ENCODE measurements at regions not wholly inside any gene's neighbourhood (a gene's known extent, or its start where the extent isn't known, plus 50 kb on each side); places are given as distances from the start of the nearest gene placed in this dataset.

GRCh38 chrX:131399678-131400428 is 110.7 kb upstream of the IGSF1 start:
- Histone ChIP-seq H3K4me1 (no peaks in the 10 kb centered on the region), H3K27me3 (replicated peaks; ENCODE audit: control insufficient read depth, insufficient read depth, low read length) (no peaks in the 10 kb centered on the region), H3K36me3 (ENCODE audit: control insufficient read depth, insufficient read depth, low read length) (no peaks in the 10 kb centered on the region), H3K9me3 (no peaks in the 10 kb centered on the region), H3K4me3 (ENCODE audit: low read depth, low read length) (no peak overlapping the region)
- Mint-ChIP-seq H3K27me3 (ENCODE audit: insufficient read depth, unreplicated experiment) (no peaks in the 10 kb centered on the region), H3K36me3 (ENCODE audit: insufficient read depth, unreplicated experiment) (no peaks in the 10 kb centered on the region), H3K4me3 (ENCODE audit: unreplicated experiment) (no peak overlapping the region), H3K27ac (ENCODE audit: unreplicated experiment) (no peak overlapping the region), H3K9me3 (ENCODE audit: unreplicated experiment) (no peaks in the 10 kb centered on the region), H3K4me1 (ENCODE audit: low read depth, unreplicated experiment) (peaks cover 6% of the 10 kb centered on the region)
- intact Hi-C loops (cut with micrococcal nuclease; ENCODE audit: unreplicated experiment): no loop called here
- POLR2A ChIA-PET: no interaction called here
- no peak for DNase-seq
- CTCF ChIA-PET: no interaction called here
- BruUV-seq (replicated peaks): no TSS peak
- TF ChIP-seq, protein P1, sequence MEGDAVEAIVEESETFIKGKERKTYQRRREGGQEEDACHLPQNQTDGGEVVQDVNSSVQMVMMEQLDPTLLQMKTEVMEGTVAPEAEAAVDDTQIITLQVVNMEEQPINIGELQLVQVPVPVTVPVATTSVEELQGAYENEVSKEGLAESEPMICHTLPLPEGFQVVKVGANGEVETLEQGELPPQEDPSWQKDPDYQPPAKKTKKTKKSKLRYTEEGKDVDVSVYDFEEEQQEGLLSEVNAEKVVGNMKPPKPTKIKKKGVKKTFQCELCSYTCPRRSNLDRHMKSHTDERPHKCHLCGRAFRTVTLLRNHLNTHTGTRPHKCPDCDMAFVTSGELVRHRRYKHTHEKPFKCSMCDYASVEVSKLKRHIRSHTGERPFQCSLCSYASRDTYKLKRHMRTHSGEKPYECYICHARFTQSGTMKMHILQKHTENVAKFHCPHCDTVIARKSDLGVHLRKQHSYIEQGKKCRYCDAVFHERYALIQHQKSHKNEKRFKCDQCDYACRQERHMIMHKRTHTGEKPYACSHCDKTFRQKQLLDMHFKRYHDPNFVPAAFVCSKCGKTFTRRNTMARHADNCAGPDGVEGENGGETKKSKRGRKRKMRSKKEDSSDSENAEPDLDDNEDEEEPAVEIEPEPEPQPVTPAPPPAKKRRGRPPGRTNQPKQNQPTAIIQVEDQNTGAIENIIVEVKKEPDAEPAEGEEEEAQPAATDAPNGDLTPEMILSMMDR (IDR thresholded peaks at IDR 0.05; ENCODE audit: insufficient read depth in 1 of 2, low read depth in 1 of 2, low read length in 1 of 2, severe bottlenecking in 1 of 2, unreplicated experiment in 1 of 2): no peak

DNA sequence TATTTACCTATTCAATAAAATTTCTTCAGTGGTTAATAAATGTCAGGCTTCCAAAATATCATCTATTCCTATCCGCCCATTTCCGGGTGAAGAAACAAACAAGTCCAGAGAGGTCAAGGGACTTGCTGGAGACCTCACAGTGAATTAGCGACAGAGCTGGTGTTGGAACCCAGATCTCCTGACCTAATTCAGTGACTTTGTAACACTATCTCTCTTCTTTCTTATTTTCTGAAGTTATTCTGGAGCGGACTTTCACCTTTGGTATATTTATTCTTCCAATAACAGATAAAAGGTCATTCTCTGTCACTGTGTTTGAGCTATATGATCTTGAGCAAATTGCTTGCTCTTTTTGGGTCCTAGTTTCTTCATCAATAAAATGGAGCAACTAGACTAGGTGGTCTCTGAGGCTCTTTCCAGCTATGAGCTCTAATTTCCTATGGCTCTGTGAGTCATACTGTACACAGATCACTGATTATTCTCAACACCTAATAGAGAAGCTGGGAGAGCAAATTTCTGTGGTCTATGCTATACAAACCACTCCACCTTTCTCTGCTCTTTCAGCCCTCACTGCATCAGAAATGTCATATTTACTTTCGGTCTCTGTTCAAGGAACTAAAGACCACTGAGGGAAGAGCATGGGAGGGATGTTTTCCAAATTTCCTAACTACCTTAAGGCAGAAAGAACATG is 113.2 kb upstream of the IGSF1 start:
- H3K27me3 Mint-ChIP-seq (ENCODE audit: insufficient read depth, unreplicated experiment): no peaks in the 10 kb centered on the region
- TF ChIP-seq, protein P1 (IDR thresholded peaks at IDR 0.05; ENCODE audit: insufficient read depth in 1 of 2, low read depth in 1 of 2, low read length in 1 of 2, severe bottlenecking in 1 of 2, unreplicated experiment in 1 of 2): no peak
- H3K4me1 ChIP-seq: no peaks in the 10 kb centered on the region
- no peaks in the 10 kb centered on the region for H3K9me3 ChIP-seq
- H3K27me3 ChIP-seq (replicated peaks; ENCODE audit: control insufficient read depth, insufficient read depth, low read length): no peaks in the 10 kb centered on the region
- H3K9me3 Mint-ChIP-seq (ENCODE audit: unreplicated experiment): no peaks in the 10 kb centered on the region
- no peak overlapping the region for H3K4me3 ChIP-seq (ENCODE audit: low read depth, low read length)
- ChIA-PET POLR2A (no interaction called here), CTCF (no interaction called here)
- H3K36me3 ChIP-seq (ENCODE audit: control insufficient read depth, insufficient read depth, low read length): no peaks in the 10 kb centered on the region
- H3K36me3 Mint-ChIP-seq (ENCODE audit: insufficient read depth, unreplicated experiment): no peaks in the 10 kb centered on the region
- intact Hi-C loops (cut with micrococcal nuclease; ENCODE audit: unreplicated experiment): no loop called here
- no peak for DNase-seq
- no peak overlapping the region for H3K27ac Mint-ChIP-seq (ENCODE audit: unreplicated experiment)
- BruUV-seq (replicated peaks): no TSS peak
- no peak overlapping the region for H3K4me3 Mint-ChIP-seq (ENCODE audit: unreplicated experiment)
- peaks cover 6% of the 10 kb centered on the region for H3K4me1 Mint-ChIP-seq (ENCODE audit: low read depth, unreplicated experiment)

- Histone ChIP-seq H3K4me3 (ENCODE audit: low read depth, low read length) (no peak overlapping the region), H3K4me1 (no peaks in the 10 kb centered on the region), H3K36me3 (ENCODE audit: control insufficient read depth, insufficient read depth, low read length) (no peaks in the 10 kb centered on the region), H3K9me3 (no peaks in the 10 kb centered on the region), H3K27me3 (replicated peaks; ENCODE audit: control insufficient read depth, insufficient read depth, low read length) (no peaks in the 10 kb centered on the region)
- TF ChIP-seq, protein P1 (IDR thresholded peaks at IDR 0.05; ENCODE audit: insufficient read depth in 1 of 2, low read depth in 1 of 2, low read length in 1 of 2, severe bottlenecking in 1 of 2, unreplicated experiment in 1 of 2): no peak
- BruUV-seq (replicated peaks): no TSS peak
- Mint-ChIP-seq H3K27ac (ENCODE audit: unreplicated experiment) (no peak overlapping the region), H3K27me3 (ENCODE audit: insufficient read depth, unreplicated experiment) (no peaks in the 10 kb centered on the region), H3K9me3 (ENCODE audit: unreplicated experiment) (no peaks in the 10 kb centered on the region), H3K4me1 (ENCODE audit: low read depth, unreplicated experiment) (peaks cover 6% of the 10 kb centered on the region), H3K36me3 (ENCODE audit: insufficient read depth, unreplicated experiment) (no peaks in the 10 kb centered on the region), H3K4me3 (ENCODE audit: unreplicated experiment) (no peak overlapping the region)
- ChIA-PET CTCF (no interaction called here), POLR2A (no interaction called here)
- intact Hi-C loops (cut with micrococcal nuclease; ENCODE audit: unreplicated experiment): no loop called here
- no peak for DNase-seq
These were observed 116.4 kb upstream of the IGSF1 start for GRCh38 chrX:131405497-131405896.
